Epithelial cell of proximal tubule (primary cell): ENCODE measurements at regions not wholly inside any gene's neighbourhood (a gene's known extent, or its start where the extent isn't known, plus 50 kb on each side); places are given as distances from the start of the nearest gene placed in this dataset.
A peak's percentile ranks its signal among the peaks of the same experiment; 100 is the strongest.

Experiments
- DNase-seq: peaks from one replicate; pipeline ENCODE4 v3.0.0-alpha.2; 2011; ENCODE audit warnings: low read depth
- H3K4me3 ChIP-seq: 2 replicates; pipeline ENCODE4 v1.5.1; 2011; ENCODE audit warnings: low read depth, mild to moderate bottlenecking, low read length
- TF ChIP-seq, protein P1 (sequence below): conservative IDR thresholded peaks from 2 replicates; pipeline ENCODE4 v1.5.1; 2012; ENCODE audit warnings: low read depth, mild to moderate bottlenecking, low read length

DNA sequence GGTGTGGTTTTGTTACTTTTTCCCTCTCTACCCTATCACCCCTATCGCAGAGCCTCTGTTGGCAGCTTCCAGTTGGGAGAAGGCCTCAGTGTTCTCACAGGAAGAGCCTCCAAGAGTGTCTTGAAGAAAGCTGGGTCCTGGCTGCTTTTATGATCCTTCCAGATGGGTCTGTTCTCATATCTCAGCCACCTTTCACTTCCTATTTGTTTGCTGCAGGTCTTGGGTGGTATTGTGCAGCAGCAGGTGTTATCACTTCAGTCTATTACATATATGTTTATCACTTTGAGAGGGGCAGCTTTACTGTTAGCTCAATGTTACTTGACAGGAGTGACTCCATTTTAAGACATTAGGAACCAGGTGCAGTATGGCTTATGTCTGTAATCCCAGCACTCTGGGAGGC, 59.2 kb upstream of the GDNF start:
- no peak for DNase-seq
- TF ChIP-seq, protein P1, sequence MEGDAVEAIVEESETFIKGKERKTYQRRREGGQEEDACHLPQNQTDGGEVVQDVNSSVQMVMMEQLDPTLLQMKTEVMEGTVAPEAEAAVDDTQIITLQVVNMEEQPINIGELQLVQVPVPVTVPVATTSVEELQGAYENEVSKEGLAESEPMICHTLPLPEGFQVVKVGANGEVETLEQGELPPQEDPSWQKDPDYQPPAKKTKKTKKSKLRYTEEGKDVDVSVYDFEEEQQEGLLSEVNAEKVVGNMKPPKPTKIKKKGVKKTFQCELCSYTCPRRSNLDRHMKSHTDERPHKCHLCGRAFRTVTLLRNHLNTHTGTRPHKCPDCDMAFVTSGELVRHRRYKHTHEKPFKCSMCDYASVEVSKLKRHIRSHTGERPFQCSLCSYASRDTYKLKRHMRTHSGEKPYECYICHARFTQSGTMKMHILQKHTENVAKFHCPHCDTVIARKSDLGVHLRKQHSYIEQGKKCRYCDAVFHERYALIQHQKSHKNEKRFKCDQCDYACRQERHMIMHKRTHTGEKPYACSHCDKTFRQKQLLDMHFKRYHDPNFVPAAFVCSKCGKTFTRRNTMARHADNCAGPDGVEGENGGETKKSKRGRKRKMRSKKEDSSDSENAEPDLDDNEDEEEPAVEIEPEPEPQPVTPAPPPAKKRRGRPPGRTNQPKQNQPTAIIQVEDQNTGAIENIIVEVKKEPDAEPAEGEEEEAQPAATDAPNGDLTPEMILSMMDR: no peak
- no peak overlapping the region for H3K4me3 ChIP-seq

DNA sequence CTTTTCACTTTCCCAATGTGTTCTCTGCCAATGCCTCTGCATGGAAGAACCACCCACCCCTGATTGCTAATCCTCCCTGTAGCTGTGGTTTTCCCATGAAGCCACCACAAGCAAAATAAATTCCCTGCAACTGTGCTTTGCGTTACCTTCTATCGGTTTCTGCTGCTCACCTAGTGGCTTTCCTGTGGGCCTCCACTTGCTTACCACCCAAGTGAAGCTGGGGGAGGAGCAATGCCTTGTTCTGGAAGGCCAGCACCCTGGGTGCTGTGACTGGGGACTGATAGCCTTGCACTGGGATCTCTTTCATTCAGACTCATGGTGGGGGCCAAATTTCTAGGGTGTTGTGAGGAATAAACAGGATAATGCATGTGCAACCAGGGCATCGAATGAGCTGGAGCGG, 56.3 kb upstream of the GDNF start:
- no peak for DNase-seq
- TF ChIP-seq, protein P1: no peak
- no peak overlapping the region for H3K4me3 ChIP-seq

DNA sequence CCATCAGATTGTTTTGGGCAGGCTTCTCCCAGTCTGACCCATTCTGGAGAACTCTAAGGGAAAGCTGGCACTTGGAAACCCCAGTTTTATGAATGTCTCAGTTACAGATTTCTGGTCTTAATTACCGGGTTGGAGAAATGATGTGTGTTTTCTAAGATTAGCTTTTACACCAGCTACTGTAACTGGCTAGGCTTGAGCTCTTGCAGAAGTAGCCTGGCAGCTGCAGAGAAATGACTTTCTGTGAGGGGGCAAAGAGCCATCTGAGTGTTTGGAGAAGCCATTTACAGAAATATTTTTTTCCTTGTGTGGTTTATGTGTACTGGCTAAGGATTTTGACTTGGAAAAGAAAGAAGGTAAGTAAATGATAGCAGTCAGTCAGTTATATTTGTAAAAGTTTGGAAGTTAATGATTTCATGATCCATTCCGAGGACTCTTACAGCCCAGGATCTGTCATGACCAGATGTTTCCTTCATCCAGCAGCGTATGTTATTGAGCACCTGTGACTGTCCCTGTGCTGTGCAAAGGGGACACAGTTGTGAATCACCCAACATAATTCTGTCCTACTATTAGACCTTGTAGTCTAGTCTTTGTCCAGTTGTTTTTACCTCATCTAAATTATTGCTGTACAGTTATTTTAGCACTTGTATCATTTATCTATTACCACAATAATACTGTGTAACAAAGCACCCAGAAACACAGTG, 53.7 kb upstream of the GDNF start:
- no peak overlapping the region for H3K4me3 ChIP-seq
- no peak for DNase-seq
- TF ChIP-seq, protein P1: no peak

DNA sequence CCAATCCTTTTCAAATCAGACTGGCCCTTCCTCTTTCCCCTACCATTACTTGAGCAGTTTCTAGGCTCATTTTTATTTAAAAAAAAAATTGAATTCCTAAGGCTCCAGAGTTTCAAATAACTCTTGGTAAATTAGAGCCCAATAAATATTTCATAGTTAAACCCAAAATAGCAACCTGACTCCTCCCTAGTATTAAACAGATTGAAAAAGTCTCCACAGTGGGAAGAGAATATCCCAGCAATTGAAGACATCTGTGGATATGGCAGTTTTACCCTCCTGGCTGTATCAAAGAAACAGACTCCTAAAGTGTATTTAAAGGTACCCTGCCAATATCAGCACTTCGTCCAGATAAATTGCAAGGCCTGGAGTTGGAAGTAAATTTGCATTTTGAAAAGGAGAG, 52.7 kb upstream of the GDNF start:
- H3K4me3 ChIP-seq: no peak overlapping the region
- DNase-seq: no peak
- TF ChIP-seq, protein P1: no peak

DNA sequence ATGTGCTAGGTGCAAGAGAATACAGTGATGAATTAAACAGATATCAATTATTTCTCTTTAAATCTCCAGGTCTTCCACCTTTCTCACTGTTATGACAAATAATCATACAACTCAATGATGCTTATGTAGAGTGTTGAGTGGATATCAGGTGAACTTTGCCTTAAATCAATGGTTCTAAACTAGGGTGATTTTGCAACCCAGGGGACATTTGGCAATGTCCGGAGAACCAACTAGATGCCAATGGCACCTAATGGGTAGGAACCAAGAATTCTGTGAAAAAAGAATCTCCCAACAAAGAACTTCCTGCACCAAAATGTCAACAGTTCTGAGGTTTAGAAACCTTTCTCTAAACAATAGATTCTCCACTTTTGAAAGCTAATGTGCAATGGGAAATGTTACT, 52.0 kb upstream of the GDNF start:
- H3K4me3 ChIP-seq: no peak overlapping the region
- DNase-seq: no peak
- TF ChIP-seq, protein P1: no peak

DNA sequence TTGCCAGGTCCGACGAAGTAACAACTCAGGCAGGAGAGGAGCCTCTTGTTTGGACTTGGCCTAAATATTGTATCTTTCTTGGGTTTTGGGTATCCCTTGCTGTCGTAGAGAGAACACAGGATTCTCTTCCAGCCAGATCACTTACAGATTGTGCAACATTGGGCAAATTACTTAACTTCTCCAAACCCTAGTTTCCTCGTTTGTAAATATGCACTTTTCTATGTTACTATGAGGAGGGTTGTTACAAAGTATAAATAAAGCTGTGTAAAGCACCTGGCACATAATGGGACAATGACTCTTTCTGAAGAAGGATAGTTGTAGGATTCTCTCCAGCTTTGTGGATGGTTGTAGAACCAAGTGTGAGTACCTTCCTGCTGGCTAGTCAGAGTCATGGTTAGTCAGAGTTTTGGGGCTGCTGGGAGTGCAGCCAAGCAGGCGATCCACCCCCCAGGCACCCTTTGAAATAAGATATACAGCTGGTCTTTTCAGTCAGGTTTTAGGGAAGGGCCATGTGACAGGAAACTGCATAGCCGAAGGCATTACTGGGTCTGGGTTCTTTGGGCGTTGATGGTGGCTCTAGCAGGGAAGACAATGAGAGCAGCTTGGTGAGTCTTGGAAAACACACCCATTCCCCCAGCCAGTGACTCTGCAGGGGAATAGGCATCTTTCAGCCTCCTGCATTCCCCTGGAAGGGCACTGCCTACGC, 49.9 kb upstream of the GDNF start:
- no peak overlapping the region for H3K4me3 ChIP-seq
- peak; percentile 7 for DNase-seq
- TF ChIP-seq, protein P1: no peak
